ENCODE measurements at regions not wholly inside any gene's neighbourhood (a gene's known extent, or its start where the extent isn't known, plus 50 kb on each side); places are given as distances from the start of the nearest gene placed in this dataset.

DNA sequence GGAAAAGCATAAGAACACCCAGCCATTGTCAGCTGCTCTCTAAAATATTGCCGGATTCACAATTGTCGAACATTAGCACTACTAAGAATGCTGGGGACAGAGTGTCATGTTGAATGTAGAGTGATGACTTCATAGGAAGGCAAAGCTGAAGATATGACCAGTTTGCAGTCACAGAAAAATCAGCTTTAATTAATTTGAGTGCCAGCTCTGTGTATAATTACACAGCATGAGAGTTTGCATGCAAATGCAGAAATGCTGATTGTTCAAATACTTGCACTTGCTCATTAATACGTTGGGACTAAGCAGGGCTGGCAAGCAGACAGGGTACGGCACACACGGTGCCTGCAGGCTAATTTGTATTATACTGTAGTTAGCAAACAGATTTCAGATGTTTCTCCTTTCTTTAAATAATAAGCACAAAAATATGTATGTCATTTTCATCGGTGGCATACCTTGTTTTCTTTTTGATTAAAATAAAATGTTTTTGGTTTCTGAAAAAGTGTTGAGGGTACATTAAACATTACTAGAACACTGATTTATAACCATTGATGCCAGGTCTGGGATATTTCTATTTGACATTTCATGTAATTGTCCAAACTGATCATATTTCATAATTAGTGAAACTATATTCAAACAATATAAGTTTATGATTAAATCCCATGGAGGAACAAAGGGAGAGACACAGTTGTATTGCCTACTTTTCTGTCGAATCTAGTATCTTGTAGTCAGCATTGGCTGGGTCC, 99.8 kb upstream of the ADGRL2 start:
- TF ChIP-seq YY1 (IDR thresholded peaks at IDR 0.05; ENCODE audit: insufficient read depth, insufficient read length) (no peak), ZNF274 (IDR thresholded peaks at IDR 0.05; ENCODE audit: low read depth, low read length) (no peak), SUZ12 (IDR thresholded peaks at IDR 0.05; ENCODE audit: extremely low read depth, insufficient read depth, insufficient read length) (no peak)
